ENCODE measurements at regions not wholly inside any gene's neighbourhood (a gene's known extent, or its start where the extent isn't known, plus 50 kb on each side); places are given as distances from the start of the nearest gene placed in this dataset.

GRCh38 chr11:131073167-131073566 lies 156.9 kb upstream of the SNX19 start:
- TF ChIP-seq CTCF (IDR thresholded peaks at IDR 0.05) = no peak
- TF ChIP-seq GABPB1 (CRISPR knock-in tag; IDR thresholded peaks at IDR 0.05) = no peak
- no peak for TF ChIP-seq CBFB (CRISPR knock-in tag; IDR thresholded peaks at IDR 0.05; ENCODE audit: low read depth)
- no peak for TF ChIP-seq ZNF317 (CRISPR knock-in tag; IDR thresholded peaks at IDR 0.05; ENCODE audit: borderline replicate concordance, low read depth)
- TF ChIP-seq ARID4B (CRISPR knock-in tag; IDR thresholded peaks at IDR 0.05; ENCODE audit: borderline replicate concordance) = no peak
